Heart left ventricle (tissue), 16 donors: ENCODE measurements at regions not wholly inside any gene's neighbourhood (a gene's known extent, or its start where the extent isn't known, plus 50 kb on each side); places are given as distances from the start of the nearest gene placed in this dataset.

ENCODE experiments used
- ATAC-seq, 4 donors: fragments of 200-7000 bp; cut with Tn5 transposase; one replicate each; pipeline ENCODE4 v1.9.1; 2020 to 2022; ENCODE audit warnings: moderate library complexity in 4 of 4, mild to moderate bottlenecking in 3 of 4, moderate number of reproducible peaks in 1 of 4
- DNase-seq, 5 donors: peaks; one replicate each; pipeline ENCODE4 v3.0.0-alpha.2; 2020
- H3K27ac ChIP-seq, 12 donors: fragments of 200-600 bp; sonication (generic) in 4 of 12; one replicate each; pipeline versions ENCODE4 v1.5.0 to v1.8.0; 2016 to 2022; ENCODE audit warnings: mild to moderate bottlenecking in 2 of 12
- H3K27me3 ChIP-seq, 9 donors: fragments of 200-600 bp; sonication (generic) in 2 of 9; one replicate each; pipeline versions ENCODE4 v1.5.1 to v1.8.0; 2016 to 2022; ENCODE audit warnings: mild to moderate bottlenecking in 3 of 9
- H3K36me3 ChIP-seq, 9 donors: fragments of 200-600 bp; sonication (generic) in 2 of 9; one replicate each; pipeline versions ENCODE4 v1.5.0 to v1.8.0; 2018 to 2022; ENCODE audit warnings: mild to moderate bottlenecking in 2 of 9
- H3K4me1 ChIP-seq, 12 donors: fragments of 200-600 bp; sonication (generic) in 4 of 12; one replicate each; pipeline versions ENCODE4 v1.5.0 to v1.8.0; 2016 to 2022; ENCODE audit warnings: mild to moderate bottlenecking in 3 of 12
- H3K4me3 ChIP-seq, 12 donors: fragments of 200-600 bp; sonication (generic) in 4 of 12; one replicate each; pipeline versions ENCODE4 v1.5.0 to v1.8.0; 2017 to 2022; ENCODE audit warnings: mild to moderate bottlenecking in 9 of 12, moderate library complexity in 4 of 12
- H3K9me3 ChIP-seq, 12 donors: fragments of 200-600 bp; sonication (generic) in 4 of 12; one replicate each; pipeline versions ENCODE4 v1.5.0 to v1.8.0; 2016 to 2022; ENCODE audit warnings: mild to moderate bottlenecking in 1 of 12
- CTCF ChIP-seq, 12 donors: fragments of 200-600 bp; sonication (generic) in 4 of 12; IDR thresholded peaks; one replicate each; pipeline versions ENCODE4 v1.5.0 to v1.8.0; 2018 to 2022; ENCODE audit warnings: antibody characterized with exemption in 12 of 12, mild to moderate bottlenecking in 5 of 12
- POLR2A ChIP-seq, 2 donors: fragments of 450-650 bp; IDR thresholded peaks; one replicate each; pipeline ENCODE4 v1.6.1; 2017; ENCODE audit warnings: antibody characterized with exemption in 2 of 2, mild to moderate bottlenecking in 2 of 2, moderate library complexity in 2 of 2
- WGBS, 4 donors: extraction: QIAGEN DNeasy Blood & Tissue Kit in 2 of 4; methylation state at CpG; one replicate each; pipeline versions ENCODE4 v1.1.5 to v1.1.7; 2013 to 2018; 5-methylcytosine and 5-hydroxymethylcytosine counted together
- intact Hi-C, 10 donors: fragments of 100-400 bp; cut with DNase I; formaldehyde crosslinking; loops; one replicate each; pipeline versions ENCODE4 v1.11.1 to v1.14.2; 2022
- donor health status: ischemic (EF 13 %, LVEDD 7.1; RV severe dilation, severe dysfunction).
- donor health status: healthy with polysubstance abuse.
- donor health status: DM: no; HTN: yes; CAD: no.
- donor health status: DM: no; HTN: no; CAD: no.
- donor health status: ischemic (EF 25% LVEDD 6.9; RV normal size, moderate dysfunction).
- donor health status: ischemic (EF 25% LVEDD 5.7; RV mildly dilated, moderate dysfunction).
- donor health status: healthy.
- donor health status: DM: yes; HTN: yes; CAD: no.
- donor health status: ischemic (EF 35%, LVEDD 5.7; RV mildly dilated, moderate dysfunction).
- donor health status: nonischemic (EF 11% LVEDD 7.7; RV severe dilation, severe dysfunction).
- donor health status: DM: yes; HTN: yes; CAD: no.
- donor health status: PGD.
- donor health status: ischemic (EF 29% LVEDD 5.4; RV normal size, mild dysfunction).
- donor health status: nonischemic (EF 23%, LVEDD 6.1; RV moderate dilation, normal function).

DNA sequence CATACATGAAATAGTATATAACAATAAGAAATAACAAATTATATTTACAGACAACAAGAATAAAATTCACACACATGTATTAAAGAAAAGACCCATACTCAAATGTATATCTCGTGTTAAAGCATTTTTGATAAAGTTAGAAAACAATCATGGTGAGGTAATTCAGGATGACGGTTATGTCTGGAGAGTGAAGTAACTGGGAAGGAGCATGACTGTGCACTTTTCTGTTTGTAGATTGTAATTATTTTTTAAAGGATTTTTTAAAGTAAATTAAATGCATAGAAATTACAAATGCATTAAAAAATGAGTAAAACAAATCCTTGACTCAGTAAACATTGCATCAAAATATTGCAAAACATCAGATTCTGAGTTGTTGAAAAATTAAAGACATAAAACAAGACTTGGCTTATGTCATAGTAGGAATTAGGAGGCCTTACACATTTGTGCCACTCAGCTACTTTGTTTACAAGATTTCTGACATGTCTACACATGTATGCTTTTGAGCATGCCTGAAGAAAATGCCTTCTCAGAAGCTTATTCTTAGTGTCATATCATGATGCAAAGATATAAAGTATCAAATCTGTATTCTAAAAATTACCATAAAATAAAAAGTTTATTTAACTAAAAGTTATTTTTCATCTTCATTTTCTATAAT, 1325.1 kb downstream of the SLC16A7 start:
- 60 to 71% (median 63%) methylated on average over 2 of the region's 2 CpGs for whole genome bisulfite sequencing, 4 donors
- DNase-seq = no peak

GRCh38 chr12:60921541-60921940, 1325.7 kb downstream of the SLC16A7 start:
- Histone ChIP-seq H3K4me1 (no peaks in the 10 kb centered on the region), H3K9me3 (no peaks in the 10 kb centered on the region), H3K36me3 (no peaks in the 10 kb centered on the region), H3K4me3 (no peak overlapping the region), H3K27me3 (no peaks in the 10 kb centered on the region), H3K27ac (no peak overlapping the region)
- no peak for TF ChIP-seq CTCF (IDR thresholded peaks at IDR 0.05)
- TF ChIP-seq POLR2A (IDR thresholded peaks at IDR 0.05) = no peak
- DNase-seq (no peak), ATAC-seq (no peak)
- 51 to 62% (median 59%) methylated on average over 4 of the region's 4 CpGs for WGBS, 4 donors
- intact Hi-C loops = no loop called here

More for the DNA sequence above, 1325.1 kb downstream of the SLC16A7 start:
- H3K27me3 ChIP-seq = no peaks in the 10 kb centered on the region
- no peak for ATAC-seq
- H3K4me1 ChIP-seq = no peaks in the 10 kb centered on the region
- H3K36me3 ChIP-seq = no peaks in the 10 kb centered on the region
- H3K9me3 ChIP-seq = no peaks in the 10 kb centered on the region
- H3K4me3 ChIP-seq = no peak overlapping the region
- TF ChIP-seq CTCF (IDR thresholded peaks at IDR 0.05) (no peak), POLR2A (IDR thresholded peaks at IDR 0.05) (no peak)
- intact Hi-C loops = no loop called here
- H3K27ac ChIP-seq = no peak overlapping the region

- TF ChIP-seq CTCF (IDR thresholded peaks at IDR 0.05) (no peak), POLR2A (IDR thresholded peaks at IDR 0.05) (no peak)
- Histone ChIP-seq H3K27ac (no peak overlapping the region), H3K36me3 (no peaks in the 10 kb centered on the region), H3K4me3 (no peak overlapping the region), H3K9me3 (peaks cover 0 to 11% (median 0%) of the 10 kb centered on the region in 12 donors), H3K4me1 (no peaks in the 10 kb centered on the region), H3K27me3 (no peaks in the 10 kb centered on the region)
- ATAC-seq (no peak), DNase-seq (no peak)
- 10 to 18% (median 13%) methylated on average over 1 of the region's 1 CpG for WGBS, 4 donors
- intact Hi-C loops = no loop called here
Observed at GRCh38 chr12:60926256-60926655, 1330.4 kb downstream of the SLC16A7 start.

DNA sequence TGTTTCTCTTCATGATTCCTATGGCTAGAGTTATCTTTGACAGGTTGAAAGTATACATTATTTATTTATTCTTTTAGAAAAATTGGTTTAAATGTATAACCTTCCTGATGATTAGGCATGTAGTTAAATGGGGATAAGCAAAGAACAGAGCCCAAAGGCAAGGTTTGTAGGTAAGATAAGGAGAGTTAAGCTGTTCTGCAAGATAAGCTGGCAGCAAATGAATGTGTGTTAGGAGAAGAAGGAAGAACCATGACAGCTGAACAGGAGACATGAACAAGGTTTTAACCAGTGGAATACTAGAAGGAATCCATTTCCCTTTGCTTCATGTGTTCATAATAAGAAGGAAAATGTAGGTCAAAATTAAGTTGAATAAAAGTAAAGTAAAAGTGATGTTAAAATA, 1330.1 kb upstream of the USP15 start:
- no peaks in the 10 kb centered on the region for H3K36me3 ChIP-seq
- ATAC-seq (no peak), DNase-seq (no peak)
- H3K4me1 ChIP-seq = no peaks in the 10 kb centered on the region
- intact Hi-C loops = no loop called here
- H3K9me3 ChIP-seq = peaks cover 0 to 39% (median 14%) of the 10 kb centered on the region in 12 donors
- H3K27ac ChIP-seq = no peak overlapping the region
- TF ChIP-seq POLR2A (IDR thresholded peaks at IDR 0.05) = no peak
- no peak for TF ChIP-seq CTCF (IDR thresholded peaks at IDR 0.05)
- no peaks in the 10 kb centered on the region for H3K27me3 ChIP-seq
- no peak overlapping the region for H3K4me3 ChIP-seq
